Lower lobe of right lung (tissue), 2 donors: ENCODE measurements at regions not wholly inside any gene's neighbourhood (a gene's known extent, or its start where the extent isn't known, plus 50 kb on each side); places are given as distances from the start of the nearest gene placed in this dataset.

ENCODE experiments used
- ATAC-seq, 2 donors: fragments of 200-7000 bp; cut with Tn5 transposase; one replicate each; pipeline ENCODE4 v1.9.1; 2020 to 2022; ENCODE audit warnings: mild to moderate bottlenecking in 2 of 2, moderate library complexity in 2 of 2
- DNase-seq: peaks from one replicate; pipeline ENCODE4 v3.0.0-alpha.2; 2020
- H3K27ac ChIP-seq: fragments of 200-600 bp; one replicate; pipeline ENCODE4 v1.8.0; 2022
- H3K27me3 ChIP-seq: fragments of 200-600 bp; one replicate; pipeline ENCODE4 v1.8.0; 2022; ENCODE audit warnings: low read depth
- H3K36me3 ChIP-seq: fragments of 200-600 bp; one replicate; pipeline ENCODE4 v1.8.0; 2022; ENCODE audit warnings: mild to moderate bottlenecking
- H3K4me1 ChIP-seq: fragments of 200-600 bp; one replicate; pipeline ENCODE4 v1.8.0; 2022
- H3K4me3 ChIP-seq: fragments of 200-600 bp; one replicate; pipeline ENCODE4 v1.8.0; 2022; ENCODE audit warnings: mild to moderate bottlenecking
- H3K9me3 ChIP-seq: fragments of 200-600 bp; one replicate; pipeline ENCODE4 v1.8.0; 2022
- intact Hi-C: fragments of 100-400 bp; cut with DNase I; formaldehyde crosslinking; loops from one replicate; pipeline ENCODE4 v1.11.0; 2022
- TF ChIP-seq, protein P1 (sequence below): fragments of 200-600 bp; IDR thresholded peaks from one replicate; pipeline ENCODE4 v1.8.0; 2022; ENCODE audit warnings: antibody characterized with exemption, mild to moderate bottlenecking
- donor health status: DM: no; HTN: yes; CAD: no; lungs with severe emphysema.

DNA sequence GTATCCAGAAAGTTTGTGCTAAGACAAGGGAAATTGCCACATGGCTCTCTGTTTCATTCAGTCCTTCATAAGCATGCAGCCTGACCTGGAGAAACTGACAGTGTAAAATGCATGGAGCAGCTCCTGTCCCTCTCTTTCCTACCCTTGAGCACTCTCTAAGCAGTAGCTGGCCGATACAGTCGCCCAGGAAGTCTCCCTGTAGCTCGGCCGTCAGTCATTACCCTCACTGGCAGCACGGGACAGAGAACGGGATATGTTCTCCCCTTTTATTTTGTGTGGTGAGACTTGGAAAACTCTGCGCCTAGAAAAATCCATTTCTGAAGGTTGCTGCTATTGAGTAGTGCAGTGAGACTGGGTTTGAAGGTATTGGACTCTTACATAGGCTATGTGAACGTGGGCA, 56.8 kb upstream of the KCNMB1 start:
- intact Hi-C loops = no loop called here
- no peaks in the 10 kb centered on the region for H3K36me3 ChIP-seq
- TF ChIP-seq, protein P1, sequence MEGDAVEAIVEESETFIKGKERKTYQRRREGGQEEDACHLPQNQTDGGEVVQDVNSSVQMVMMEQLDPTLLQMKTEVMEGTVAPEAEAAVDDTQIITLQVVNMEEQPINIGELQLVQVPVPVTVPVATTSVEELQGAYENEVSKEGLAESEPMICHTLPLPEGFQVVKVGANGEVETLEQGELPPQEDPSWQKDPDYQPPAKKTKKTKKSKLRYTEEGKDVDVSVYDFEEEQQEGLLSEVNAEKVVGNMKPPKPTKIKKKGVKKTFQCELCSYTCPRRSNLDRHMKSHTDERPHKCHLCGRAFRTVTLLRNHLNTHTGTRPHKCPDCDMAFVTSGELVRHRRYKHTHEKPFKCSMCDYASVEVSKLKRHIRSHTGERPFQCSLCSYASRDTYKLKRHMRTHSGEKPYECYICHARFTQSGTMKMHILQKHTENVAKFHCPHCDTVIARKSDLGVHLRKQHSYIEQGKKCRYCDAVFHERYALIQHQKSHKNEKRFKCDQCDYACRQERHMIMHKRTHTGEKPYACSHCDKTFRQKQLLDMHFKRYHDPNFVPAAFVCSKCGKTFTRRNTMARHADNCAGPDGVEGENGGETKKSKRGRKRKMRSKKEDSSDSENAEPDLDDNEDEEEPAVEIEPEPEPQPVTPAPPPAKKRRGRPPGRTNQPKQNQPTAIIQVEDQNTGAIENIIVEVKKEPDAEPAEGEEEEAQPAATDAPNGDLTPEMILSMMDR = no peak
- no peaks in the 10 kb centered on the region for H3K9me3 ChIP-seq
- no peak overlapping the region for H3K27ac ChIP-seq
- DNase-seq = no peak
- H3K4me3 ChIP-seq = no peak overlapping the region
- H3K27me3 ChIP-seq = no peaks in the 10 kb centered on the region
- H3K4me1 ChIP-seq = no peaks in the 10 kb centered on the region
- ATAC-seq = no peak

DNA sequence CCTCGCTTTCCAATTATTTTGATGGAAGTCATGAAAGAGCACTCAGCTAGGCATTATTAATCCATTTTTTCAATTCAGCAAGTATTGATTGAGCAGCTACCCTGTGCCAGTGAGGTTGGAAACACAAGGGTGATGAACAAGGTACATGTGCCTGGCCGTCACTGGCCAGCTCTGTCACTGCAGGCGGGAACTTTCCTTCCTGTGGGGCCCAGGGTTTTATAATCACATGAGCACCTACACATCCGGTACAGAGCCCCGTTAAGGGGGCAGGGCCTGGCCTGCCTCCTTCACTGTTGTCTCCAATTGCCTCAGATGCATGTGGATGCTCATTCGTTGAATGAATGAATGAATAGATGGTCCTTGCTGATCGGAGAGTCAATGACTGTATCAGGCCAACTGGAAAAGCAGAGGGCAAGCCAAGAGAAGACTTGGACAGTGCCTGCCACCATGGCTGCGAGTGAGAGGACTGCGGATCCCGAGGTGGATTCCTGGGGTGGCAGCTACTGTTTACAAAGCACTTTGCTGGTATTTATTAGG, 55.9 kb upstream of the KCNMB1 start:
- Histone ChIP-seq H3K4me1 (no peaks in the 10 kb centered on the region), H3K36me3 (no peaks in the 10 kb centered on the region), H3K9me3 (no peaks in the 10 kb centered on the region), H3K27me3 (no peaks in the 10 kb centered on the region), H3K4me3 (no peak overlapping the region), H3K27ac (no peak overlapping the region)
- no peak for DNase-seq
- ATAC-seq = no peak
- TF ChIP-seq, protein P1 = no peak
- intact Hi-C loops = no loop called here

DNA sequence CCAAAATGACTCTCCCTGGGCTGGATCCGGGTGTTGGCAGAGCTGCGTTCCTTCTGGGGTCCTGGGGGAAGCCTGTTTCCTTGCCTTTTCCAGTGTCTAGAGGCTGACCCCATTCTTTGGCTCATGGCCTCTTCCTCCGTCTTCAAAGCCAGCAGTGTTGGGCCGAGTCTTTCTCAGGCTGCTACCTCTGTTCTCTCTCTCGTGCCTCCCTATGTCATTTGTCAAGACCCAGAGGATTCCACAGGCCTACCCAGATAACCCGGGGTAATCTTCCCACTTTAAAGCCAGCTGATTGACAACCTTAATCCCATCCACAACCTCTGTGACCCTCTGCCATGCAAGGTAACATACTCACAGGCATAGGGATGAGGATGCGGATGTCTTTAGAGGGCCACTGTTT, 55.0 kb upstream of the KCNMB1 start:
- H3K4me1 ChIP-seq = no peaks in the 10 kb centered on the region
- TF ChIP-seq, protein P1 = no peak
- no peak overlapping the region for H3K27ac ChIP-seq
- intact Hi-C loops = no loop called here
- H3K27me3 ChIP-seq = no peaks in the 10 kb centered on the region
- H3K4me3 ChIP-seq = no peak overlapping the region
- ATAC-seq (no peak), DNase-seq (no peak)
- no peaks in the 10 kb centered on the region for H3K9me3 ChIP-seq
- H3K36me3 ChIP-seq = no peaks in the 10 kb centered on the region

DNA sequence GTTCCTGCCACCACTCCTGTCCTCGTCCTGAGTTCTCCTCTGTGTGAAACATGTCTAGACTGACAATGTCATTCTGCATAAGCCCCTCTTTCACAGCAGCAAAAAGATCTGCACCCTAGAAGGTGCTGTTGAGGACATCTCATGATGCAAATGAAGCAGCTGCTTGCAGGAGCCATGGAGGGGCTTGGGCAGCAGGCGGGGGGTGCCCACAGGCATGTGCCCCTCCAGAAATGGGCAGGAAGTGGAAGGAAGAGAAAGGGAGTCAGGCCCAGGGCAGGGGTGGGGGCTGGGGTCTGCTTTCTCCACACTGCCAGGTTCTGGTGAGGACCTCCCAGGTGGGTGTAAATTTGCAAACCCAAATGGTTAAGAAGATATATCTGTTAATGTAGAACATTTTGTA, 54.5 kb upstream of the KCNMB1 start:
- DNase-seq (no peak), ATAC-seq (no peak)
- no peaks in the 10 kb centered on the region for H3K4me1 ChIP-seq
- no peaks in the 10 kb centered on the region for H3K9me3 ChIP-seq
- H3K27ac ChIP-seq = no peak overlapping the region
- H3K36me3 ChIP-seq = no peaks in the 10 kb centered on the region
- H3K4me3 ChIP-seq = no peak overlapping the region
- intact Hi-C loops = no loop called here
- no peaks in the 10 kb centered on the region for H3K27me3 ChIP-seq
- TF ChIP-seq, protein P1 = no peak

DNA sequence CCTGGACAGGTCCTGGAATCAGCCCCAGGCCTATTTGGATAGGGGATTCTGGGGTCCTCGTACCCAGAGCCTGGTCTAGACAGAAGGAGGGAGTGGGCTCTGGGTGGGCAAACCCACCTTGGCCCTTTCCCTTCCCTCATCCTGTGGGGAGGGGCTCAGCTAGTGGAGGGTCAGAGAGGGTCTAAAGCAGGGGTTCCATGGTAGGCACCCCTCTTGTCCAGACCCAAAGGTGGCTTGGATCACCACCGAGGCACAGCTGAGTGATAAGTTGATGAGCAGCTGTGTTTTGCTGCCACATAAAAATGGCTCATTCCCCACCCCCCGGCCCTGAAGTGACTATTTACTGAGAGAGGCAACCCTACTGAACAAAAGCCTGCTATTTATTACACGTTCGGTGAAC, 53.8 kb upstream of the KCNMB1 start:
- Histone ChIP-seq H3K27ac (no peak overlapping the region), H3K36me3 (no peaks in the 10 kb centered on the region), H3K9me3 (no peaks in the 10 kb centered on the region), H3K4me3 (no peak overlapping the region), H3K27me3 (no peaks in the 10 kb centered on the region), H3K4me1 (no peaks in the 10 kb centered on the region)
- TF ChIP-seq, protein P1 = no peak
- ATAC-seq = no peak
- DNase-seq = no peak
- intact Hi-C loops = no loop called here

DNA sequence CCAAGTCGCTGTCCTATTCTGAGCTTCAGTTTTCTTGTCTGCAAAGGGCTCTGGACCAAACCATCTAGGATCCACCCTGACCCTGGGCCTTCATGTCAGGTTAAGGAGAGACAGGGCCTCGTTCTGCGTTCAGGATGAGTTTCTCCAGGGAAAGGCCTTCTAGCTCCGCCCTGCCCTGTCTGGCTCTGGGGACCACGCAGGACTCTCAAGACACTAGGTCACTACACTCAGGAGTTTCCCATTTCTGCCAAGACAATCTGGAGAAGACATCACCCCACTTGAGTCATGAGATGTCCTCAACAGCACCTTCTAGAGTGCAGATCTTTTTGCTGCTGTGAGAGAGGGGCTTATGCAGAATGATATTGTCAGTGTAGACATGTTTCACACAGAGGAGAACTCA, 53.2 kb upstream of the KCNMB1 start:
- H3K4me3 ChIP-seq = no peak overlapping the region
- intact Hi-C loops = no loop called here
- no peaks in the 10 kb centered on the region for H3K27me3 ChIP-seq
- TF ChIP-seq, protein P1 = no peak
- ATAC-seq = no peak
- H3K27ac ChIP-seq = no peak overlapping the region
- H3K9me3 ChIP-seq = no peaks in the 10 kb centered on the region
- H3K36me3 ChIP-seq = no peaks in the 10 kb centered on the region
- no peak for DNase-seq
- no peaks in the 10 kb centered on the region for H3K4me1 ChIP-seq
